Retinal pigment epithelial cell (primary cell): ENCODE measurements at regions not wholly inside any gene's neighbourhood (a gene's known extent, or its start where the extent isn't known, plus 50 kb on each side); places are given as distances from the start of the nearest gene placed in this dataset.

Experiments
- DNase-seq: peaks from one replicate; pipeline ENCODE4 v3.0.0-alpha.2; 2010; ENCODE audit warnings: low read depth
- H3K4me3 ChIP-seq: 2 replicates; pipeline ENCODE4 v1.5.1; 2011; ENCODE audit warnings: mild to moderate bottlenecking, low read length, control low read depth, moderate library complexity
- TF ChIP-seq, protein P1 (sequence below): conservative IDR thresholded peaks from 2 replicates; pipeline ENCODE4 v1.5.1; 2011; ENCODE audit warnings: low read depth, low read length, control low read depth, inconsistent platforms

DNA sequence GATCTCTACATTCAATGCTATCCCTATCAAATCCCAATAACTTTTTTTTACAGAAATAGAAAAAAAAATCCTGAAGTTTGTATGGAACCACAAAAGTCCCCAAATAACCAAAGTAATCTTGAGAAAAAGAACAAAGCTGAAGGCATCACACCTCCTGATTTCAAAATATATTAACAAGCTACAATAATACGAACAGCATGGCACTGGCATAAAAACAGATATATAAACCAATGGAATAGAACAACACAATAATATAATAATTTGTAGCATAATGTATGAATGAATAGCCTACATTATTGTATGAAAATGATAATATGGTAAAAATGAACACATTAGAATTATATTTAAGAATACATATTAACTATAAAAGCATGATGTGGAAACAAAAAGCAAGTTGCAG, 76.7 kb upstream of the TMC3 start:
- TF ChIP-seq, protein P1, sequence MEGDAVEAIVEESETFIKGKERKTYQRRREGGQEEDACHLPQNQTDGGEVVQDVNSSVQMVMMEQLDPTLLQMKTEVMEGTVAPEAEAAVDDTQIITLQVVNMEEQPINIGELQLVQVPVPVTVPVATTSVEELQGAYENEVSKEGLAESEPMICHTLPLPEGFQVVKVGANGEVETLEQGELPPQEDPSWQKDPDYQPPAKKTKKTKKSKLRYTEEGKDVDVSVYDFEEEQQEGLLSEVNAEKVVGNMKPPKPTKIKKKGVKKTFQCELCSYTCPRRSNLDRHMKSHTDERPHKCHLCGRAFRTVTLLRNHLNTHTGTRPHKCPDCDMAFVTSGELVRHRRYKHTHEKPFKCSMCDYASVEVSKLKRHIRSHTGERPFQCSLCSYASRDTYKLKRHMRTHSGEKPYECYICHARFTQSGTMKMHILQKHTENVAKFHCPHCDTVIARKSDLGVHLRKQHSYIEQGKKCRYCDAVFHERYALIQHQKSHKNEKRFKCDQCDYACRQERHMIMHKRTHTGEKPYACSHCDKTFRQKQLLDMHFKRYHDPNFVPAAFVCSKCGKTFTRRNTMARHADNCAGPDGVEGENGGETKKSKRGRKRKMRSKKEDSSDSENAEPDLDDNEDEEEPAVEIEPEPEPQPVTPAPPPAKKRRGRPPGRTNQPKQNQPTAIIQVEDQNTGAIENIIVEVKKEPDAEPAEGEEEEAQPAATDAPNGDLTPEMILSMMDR, result no peak
- no peak for DNase-seq
- H3K4me3 ChIP-seq, result no peak overlapping the region

DNA sequence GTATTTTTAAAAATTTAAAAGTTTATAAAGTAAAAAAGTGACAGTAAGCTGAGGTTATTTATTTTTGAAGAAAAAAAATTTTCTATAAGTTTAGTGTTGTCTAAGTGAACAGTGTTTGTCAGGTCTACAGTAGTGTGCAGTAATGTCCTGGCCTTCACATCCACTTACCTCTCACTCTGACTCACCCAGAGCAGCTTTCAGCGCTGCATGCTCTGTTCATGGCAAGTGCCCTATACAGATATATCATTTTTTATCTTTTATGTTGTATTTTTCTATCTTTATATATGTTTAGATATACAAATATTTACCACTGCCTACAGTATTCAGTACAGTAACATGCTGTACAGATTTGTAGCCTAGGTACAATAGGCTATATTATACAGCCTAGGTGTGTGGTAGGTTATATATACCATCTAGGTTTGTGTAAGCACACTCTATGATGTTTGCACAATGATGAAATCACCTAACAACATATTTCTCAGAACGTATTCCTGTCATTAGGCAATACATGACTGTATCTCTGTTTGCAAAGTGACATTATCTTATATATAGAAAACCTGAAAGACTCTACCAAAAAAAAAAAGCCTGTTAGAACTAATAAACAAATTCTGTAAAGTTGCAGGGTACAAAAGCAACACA, 75.9 kb upstream of the TMC3 start:
- DNase-seq, result no peak
- no peak overlapping the region for H3K4me3 ChIP-seq
- TF ChIP-seq, protein P1, result no peak

DNA sequence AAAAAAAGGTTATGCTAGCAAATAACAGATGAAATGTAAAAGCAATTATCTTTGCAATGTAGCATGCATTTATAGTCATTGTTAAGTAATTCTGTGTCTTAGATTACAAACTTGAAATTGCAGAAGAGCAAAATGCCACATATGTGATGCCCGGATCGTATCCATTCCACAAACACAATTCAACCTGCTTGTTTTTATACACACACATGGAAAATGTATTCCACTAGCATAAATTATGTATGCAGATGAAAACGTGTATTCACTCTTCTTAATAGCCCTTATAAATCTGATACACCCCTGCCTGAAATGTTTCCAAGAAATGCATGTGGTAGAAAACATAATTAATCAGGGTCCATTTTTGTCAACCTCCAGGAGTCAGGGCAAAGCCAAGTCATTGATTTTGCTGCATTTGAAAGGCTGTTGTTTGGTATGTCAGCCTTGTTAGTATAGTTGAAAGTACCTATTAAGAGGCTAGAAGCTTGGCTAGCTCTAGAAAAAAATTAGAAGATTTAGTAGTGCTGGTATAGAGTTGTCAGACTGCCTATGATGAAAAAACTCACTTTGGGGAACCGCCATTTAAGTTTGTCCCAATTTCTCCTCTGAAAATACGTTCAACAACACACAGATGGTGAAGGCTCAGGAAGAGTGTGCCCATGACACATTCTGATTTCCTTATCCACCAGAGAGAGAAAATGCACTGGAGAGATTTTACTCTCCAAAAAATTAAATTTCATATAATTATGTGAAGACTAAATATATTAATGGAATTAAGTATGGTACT, 69.2 kb upstream of the TMC3 start:
- no peak for DNase-seq
- no peak overlapping the region for H3K4me3 ChIP-seq
- TF ChIP-seq, protein P1, result no peak

DNA sequence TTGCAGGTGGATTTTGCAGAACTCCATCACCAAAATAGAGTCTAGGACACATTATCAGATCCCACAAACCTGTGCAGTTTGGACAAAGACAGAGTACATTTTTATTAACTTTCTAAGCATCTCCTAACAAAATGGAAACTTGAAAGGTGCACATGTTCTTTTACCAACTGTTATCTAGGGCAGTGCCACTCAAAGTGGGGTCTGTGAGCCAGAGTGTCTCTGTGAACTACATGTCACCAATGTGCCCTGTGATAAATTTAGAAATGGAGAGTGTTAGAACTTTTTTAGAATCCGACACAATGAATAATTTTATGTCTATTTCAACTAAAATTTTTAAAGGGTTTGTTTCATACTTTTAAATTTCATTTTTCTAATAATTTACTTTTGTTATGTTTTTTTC, 68.4 kb upstream of the TMC3 start:
- no peak overlapping the region for H3K4me3 ChIP-seq
- TF ChIP-seq, protein P1, result no peak
- DNase-seq, result no peak

DNA sequence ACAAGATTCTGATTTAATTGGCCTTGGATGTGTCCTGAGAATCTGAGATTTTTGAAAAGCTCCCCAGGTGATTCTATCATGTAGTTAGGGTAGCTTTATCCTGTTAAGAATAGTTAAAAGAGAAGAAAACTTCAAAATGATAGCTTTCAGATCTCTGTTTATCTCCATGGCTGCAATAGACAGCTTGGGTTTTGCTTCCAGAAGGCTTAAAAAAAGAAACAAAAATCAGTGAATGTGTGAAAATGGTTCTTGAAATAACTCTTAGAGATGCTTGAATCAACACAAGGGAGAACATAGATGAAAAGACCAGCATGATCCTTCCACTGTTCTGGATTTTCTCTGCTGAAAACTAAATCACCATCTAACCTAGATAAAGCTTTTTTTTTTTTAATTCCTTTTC, 60.8 kb upstream of the TMC3 start:
- DNase-seq, result no peak
- H3K4me3 ChIP-seq, result no peak overlapping the region
- TF ChIP-seq, protein P1, result no peak

DNA sequence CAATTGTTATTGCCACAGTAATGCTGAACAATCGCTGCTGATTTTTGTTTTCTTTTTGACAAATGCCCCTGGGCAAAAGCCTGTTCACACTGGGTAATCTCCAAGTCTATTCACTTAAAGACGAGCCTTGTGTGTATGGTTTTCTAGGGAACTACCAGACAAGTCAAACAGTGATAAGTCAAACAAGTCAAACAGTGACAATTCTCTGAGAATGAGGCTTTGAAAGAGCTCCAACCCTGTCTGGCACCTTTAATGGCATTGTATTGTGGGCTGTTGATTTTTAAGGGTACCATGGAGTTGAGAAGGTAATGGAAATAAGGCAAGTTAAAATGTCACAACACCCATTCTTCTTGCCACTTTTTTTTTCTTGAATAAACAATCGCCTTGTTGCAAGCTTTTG, 59.4 kb upstream of the TMC3 start:
- H3K4me3 ChIP-seq, result no peak overlapping the region
- DNase-seq, result no peak
- TF ChIP-seq, protein P1, result no peak

DNA sequence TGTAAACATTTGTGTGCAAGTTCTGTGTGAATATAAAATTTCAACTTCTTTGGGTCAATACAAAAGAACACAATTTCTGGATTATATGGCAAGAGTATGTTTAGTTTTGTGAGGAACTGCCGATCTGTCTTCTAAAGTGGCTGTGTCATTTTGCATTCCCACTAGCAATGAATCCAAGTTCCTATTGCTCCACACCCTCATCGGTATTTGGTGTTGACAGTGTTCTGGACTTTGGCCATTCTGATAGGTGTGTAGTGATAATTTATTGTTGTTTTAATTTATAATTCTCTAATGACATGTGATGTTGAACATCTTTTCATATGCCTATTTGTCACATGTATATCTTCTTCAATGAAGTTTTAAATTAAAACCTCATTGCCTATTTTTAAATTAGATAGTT, 58.2 kb upstream of the TMC3 start:
- no peak overlapping the region for H3K4me3 ChIP-seq
- TF ChIP-seq, protein P1, result no peak
- DNase-seq, result no peak
